ENCODE measurements at regions not wholly inside any gene's neighbourhood (a gene's known extent, or its start where the extent isn't known, plus 50 kb on each side); places are given as distances from the start of the nearest gene placed in this dataset.

GRCh38 chr3:13157986-13158385 lies 84.8 kb upstream of the IQSEC1 start (continued):
- no peak for TF ChIP-seq REST (IDR thresholded peaks at IDR 0.05; ENCODE audit: unreplicated experiment)
- TF ChIP-seq STAT1 (IDR thresholded peaks at IDR 0.05; ENCODE audit: unreplicated experiment), result no peak
- TF ChIP-seq EZH2phosphoT487 (IDR thresholded peaks at IDR 0.05; ENCODE audit: unreplicated experiment), result no peak

DNA sequence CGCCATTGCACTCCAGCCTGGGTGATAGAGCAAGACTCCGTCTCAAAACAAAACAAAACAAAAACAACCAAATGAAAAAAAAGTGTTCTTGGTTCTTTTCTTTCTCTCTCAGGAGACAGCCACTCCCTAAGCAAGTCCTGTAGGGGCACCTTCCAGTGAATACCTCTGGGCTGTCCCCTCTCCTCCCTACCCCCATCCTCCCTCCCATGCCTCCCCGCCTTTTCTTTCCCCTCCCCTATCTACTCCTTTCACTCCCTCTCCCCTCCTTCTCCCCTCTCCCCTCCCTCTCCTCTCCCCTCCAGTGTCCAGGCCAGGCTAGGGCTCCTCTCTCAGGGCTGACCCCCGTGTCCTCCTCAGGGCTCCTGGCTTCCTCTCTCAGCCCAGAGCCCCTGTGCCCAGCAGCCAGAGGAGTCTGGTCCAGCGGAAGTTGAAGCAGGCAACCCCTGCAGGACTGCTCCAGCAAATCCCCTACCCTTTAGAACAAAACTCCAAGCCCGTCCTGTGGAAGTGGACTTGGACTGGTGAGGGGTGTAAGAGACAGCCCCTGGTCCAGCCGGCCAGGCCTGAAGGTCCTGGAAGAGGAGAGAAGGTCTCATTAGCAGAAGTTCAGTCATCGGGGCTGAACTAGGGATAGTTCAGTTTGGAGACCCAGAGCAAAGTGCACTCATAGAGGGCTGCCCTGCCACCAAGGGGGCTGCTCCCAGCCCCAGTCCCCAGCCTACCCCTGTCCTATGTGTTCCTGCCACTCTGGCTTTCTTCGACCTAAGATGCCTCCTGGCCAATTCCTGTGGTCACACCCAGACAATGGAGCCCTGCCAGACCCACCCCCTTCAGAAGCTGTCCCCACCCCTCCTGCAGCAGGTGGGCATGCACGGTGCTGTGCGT lies 79.8 kb upstream of the IQSEC1 start:
- peaks cover 9% of the 10 kb centered on the region for H3K4me1 Mint-ChIP-seq
- TF ChIP-seq, protein P1, sequence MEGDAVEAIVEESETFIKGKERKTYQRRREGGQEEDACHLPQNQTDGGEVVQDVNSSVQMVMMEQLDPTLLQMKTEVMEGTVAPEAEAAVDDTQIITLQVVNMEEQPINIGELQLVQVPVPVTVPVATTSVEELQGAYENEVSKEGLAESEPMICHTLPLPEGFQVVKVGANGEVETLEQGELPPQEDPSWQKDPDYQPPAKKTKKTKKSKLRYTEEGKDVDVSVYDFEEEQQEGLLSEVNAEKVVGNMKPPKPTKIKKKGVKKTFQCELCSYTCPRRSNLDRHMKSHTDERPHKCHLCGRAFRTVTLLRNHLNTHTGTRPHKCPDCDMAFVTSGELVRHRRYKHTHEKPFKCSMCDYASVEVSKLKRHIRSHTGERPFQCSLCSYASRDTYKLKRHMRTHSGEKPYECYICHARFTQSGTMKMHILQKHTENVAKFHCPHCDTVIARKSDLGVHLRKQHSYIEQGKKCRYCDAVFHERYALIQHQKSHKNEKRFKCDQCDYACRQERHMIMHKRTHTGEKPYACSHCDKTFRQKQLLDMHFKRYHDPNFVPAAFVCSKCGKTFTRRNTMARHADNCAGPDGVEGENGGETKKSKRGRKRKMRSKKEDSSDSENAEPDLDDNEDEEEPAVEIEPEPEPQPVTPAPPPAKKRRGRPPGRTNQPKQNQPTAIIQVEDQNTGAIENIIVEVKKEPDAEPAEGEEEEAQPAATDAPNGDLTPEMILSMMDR (conservative IDR thresholded peaks at IDR 0.05; ENCODE audit: low read depth in 2 of 2), result peak in 1 of 2 experiments; percentile 14; a peak in 1 of 4 replicates
- no peak for TF ChIP-seq STAT1 (IDR thresholded peaks at IDR 0.05; ENCODE audit: unreplicated experiment)
- no peak for TF ChIP-seq ZNF114 (CRISPR knock-in tag; IDR thresholded peaks at IDR 0.05)
- no peak for TF ChIP-seq POLR2AphosphoS5 (IDR thresholded peaks at IDR 0.05; ENCODE audit: low read depth)
- H3K4me3 ChIP-seq, result no peak overlapping the region
- peaks cover 2% of the 10 kb centered on the region for H3K27me3 Mint-ChIP-seq (ENCODE audit: insufficient read depth, low read depth, poor library complexity)
- peak; percentile 59 for ATAC-seq
- no peaks in the 10 kb centered on the region for H3F3A ChIP-seq (replicated peaks; ENCODE audit: low read depth)
- H4K20me1 ChIP-seq (replicated peaks; ENCODE audit: insufficient read depth), result no peaks in the 10 kb centered on the region
- H3K27me3 ChIP-seq (ENCODE audit: insufficient read depth), result no peaks in the 10 kb centered on the region
- no peak overlapping the region for H3K27ac ChIP-seq (ENCODE audit: low read depth)
- H3K4me1 ChIP-seq (ENCODE audit: insufficient read depth), result no peaks in the 10 kb centered on the region; the same call in 1 of the 2 replicates
- H3K9me2 ChIP-seq (ENCODE audit: insufficient read depth), result no peaks in the 10 kb centered on the region
- peaks cover 9% of the 10 kb centered on the region; the same call in 2 of the 3 replicates for H3K9me3 Mint-ChIP-seq
- H2AFZ ChIP-seq, result no peak overlapping the region
- H3K4me3 Mint-ChIP-seq, result no peak overlapping the region
- no peaks in the 10 kb centered on the region for H3K79me2 ChIP-seq (replicated peaks; ENCODE audit: insufficient read depth)
- no peaks in the 10 kb centered on the region for H3K36me3 ChIP-seq (ENCODE audit: insufficient read depth)
- H3K27ac Mint-ChIP-seq, result no peak overlapping the region
- DNase-seq (ENCODE audit: low spot score), result peak; percentile 21
- no peak overlapping the region for H3K4me2 ChIP-seq
- H3K36me3 Mint-ChIP-seq (ENCODE audit: low read depth), result peaks cover 19% of the 10 kb centered on the region; the same call in 2 of the 3 replicates

DNA sequence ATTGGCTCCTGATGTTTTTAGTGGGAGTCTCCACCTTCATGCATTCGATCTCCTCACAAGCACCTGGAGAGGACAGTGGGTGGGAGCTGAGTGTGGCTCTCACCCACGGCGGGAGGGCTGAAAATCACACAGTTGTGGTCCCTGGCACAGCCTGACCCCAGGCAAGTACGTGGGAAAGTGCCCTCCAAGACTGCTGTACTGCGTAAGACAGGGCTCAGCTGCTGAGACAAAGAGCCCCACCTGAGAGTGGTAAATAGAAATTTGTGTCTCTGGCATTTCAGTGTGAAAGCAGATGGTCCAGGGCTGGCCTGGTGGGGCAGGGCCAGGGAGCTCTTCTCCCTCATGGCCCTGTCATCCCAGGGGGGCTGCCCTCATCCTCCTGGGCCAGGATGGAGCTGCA lies 77.4 kb upstream of the IQSEC1 start:
- Mint-ChIP-seq H3K4me1 (peaks cover 5% of the 10 kb centered on the region), H3K27me3 (ENCODE audit: insufficient read depth, low read depth, poor library complexity) (peaks cover 2% of the 10 kb centered on the region), H3K27ac (no peak overlapping the region), H3K4me3 (no peak overlapping the region), H3K9me3 (peaks cover 7% of the 10 kb centered on the region; the same call in 2 of the 3 replicates), H3K36me3 (ENCODE audit: low read depth) (peaks cover 8% of the 10 kb centered on the region; the same call in 2 of the 3 replicates)
- no peak overlapping the region for H2AFZ ChIP-seq
- no peaks in the 10 kb centered on the region; the same call in 1 of the 2 replicates for H3K4me1 ChIP-seq (ENCODE audit: insufficient read depth)
- H3K36me3 ChIP-seq (ENCODE audit: insufficient read depth), result no peaks in the 10 kb centered on the region
- TF ChIP-seq CREB1 (CRISPR knock-in tag; IDR thresholded peaks at IDR 0.05; ENCODE audit: low read depth) (no peak), REST (IDR thresholded peaks at IDR 0.05; ENCODE audit: unreplicated experiment) (no peak), EZH2 (IDR thresholded peaks at IDR 0.05; ENCODE audit: low read depth, unreplicated experiment) (no peak), POLR2AphosphoS5 (IDR thresholded peaks at IDR 0.05; ENCODE audit: low read depth) (no peak), ZNF114 (CRISPR knock-in tag; IDR thresholded peaks at IDR 0.05) (no peak), STAT1 (IDR thresholded peaks at IDR 0.05; ENCODE audit: unreplicated experiment) (no peak)
- no peak overlapping the region for H3K27ac ChIP-seq (ENCODE audit: low read depth)
- no peaks in the 10 kb centered on the region for H3F3A ChIP-seq (replicated peaks; ENCODE audit: low read depth)
- no peak overlapping the region for H3K4me2 ChIP-seq
- ATAC-seq (no peak), DNase-seq (ENCODE audit: low spot score) (no peak)
- H3K4me3 ChIP-seq, result no peak overlapping the region
- no peaks in the 10 kb centered on the region for H3K27me3 ChIP-seq (ENCODE audit: insufficient read depth)
- H3K79me2 ChIP-seq (replicated peaks; ENCODE audit: insufficient read depth), result no peaks in the 10 kb centered on the region
- no peaks in the 10 kb centered on the region for H3K9me2 ChIP-seq (ENCODE audit: insufficient read depth)
- H4K20me1 ChIP-seq (replicated peaks; ENCODE audit: insufficient read depth), result no peaks in the 10 kb centered on the region
